ENCODE measurements at regions not wholly inside any gene's neighbourhood (a gene's known extent, or its start where the extent isn't known, plus 50 kb on each side); places are given as distances from the start of the nearest gene placed in this dataset.
A peak's percentile ranks its signal among the peaks of the same experiment; 100 is the strongest.

DNA sequence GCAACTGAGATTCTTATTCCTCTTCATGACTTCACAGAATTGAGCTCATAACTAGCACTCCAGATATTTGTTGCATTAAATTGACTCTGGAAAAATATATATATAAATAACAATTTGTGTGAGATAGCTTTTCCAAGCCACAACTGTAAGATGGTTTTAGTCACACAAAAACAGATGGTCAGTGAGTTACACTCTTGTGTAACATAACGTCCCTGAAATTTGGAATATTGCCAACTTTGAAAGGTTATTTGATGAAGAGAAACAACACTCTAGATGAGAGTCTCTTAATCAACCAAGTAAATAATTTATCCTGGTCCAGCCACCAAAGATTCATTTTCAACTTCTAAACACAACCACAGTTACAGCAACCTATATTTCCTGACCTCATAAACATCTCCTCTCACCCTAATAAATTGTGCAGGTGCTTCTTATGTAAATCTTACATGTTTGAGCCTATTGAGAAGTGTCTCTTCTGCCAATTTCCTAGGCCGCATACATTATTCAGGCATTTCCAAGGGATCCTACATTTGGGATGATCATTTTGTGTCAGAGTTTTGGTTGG is 84.9 kb upstream of the ACP3 start:
- no peaks in the 10 kb centered on the region for H3K27me3 ChIP-seq (replicated peaks)
- no peak overlapping the region for H3K4me3 ChIP-seq
- H3K4me1 ChIP-seq (replicated peaks) = no peaks in the 10 kb centered on the region
- H3K9me3 ChIP-seq (replicated peaks) = no peaks in the 10 kb centered on the region
- H3K36me3 ChIP-seq = no peaks in the 10 kb centered on the region
- H3K27ac ChIP-seq = no peak overlapping the region
- no peak for DNase-seq (ENCODE audit: low read depth in 1 of 2, low spot score in 2 of 2)

DNA sequence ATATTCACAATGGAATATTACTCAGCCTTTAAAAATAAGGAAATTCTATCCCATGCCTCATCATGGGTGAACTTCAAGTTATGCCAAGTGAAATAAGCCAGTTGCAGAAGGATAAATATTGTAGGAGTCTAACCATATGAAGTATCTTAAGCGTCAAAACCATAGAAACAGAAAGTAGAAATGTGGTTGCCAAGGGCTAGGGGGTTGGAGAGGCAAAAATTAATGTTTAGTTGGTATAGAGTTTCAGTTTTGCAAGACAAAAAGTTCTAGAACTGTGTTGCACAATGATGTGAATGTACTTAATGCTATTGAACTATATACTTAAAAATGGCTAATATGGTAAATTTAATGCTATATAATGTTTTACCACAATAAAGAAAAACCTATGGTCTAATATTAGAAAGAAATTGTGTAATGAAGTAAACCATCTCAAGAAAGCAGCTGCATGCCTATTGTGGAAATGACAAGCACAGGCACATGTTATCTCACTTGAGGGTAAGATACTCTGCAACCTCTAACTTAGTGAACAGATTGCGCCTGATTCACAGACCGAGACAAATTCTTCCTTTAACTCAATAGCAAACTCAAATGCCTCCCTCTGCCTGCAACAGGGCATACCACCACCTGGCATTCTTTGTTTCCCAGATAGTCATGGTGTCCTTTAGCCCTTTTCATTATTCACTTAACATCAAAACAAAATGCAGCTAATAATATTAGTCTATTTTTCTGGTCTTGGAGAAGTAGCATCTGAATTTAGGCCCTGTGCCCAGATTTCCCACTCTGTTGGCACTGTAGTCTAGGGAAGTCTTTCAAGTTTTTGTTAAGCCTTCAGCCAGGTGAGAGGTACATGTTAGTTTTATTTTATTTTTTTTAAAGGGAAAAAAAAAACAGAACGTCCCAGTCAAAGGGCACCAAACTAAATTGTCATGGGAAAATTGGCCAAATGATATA is 80.2 kb upstream of the ACP3 start:
- Histone ChIP-seq H3K27me3 (replicated peaks) (0 out of 2 replicates have a peak, but pooled peaks cover 3% of the 10 kb centered on the region), H3K36me3 (no peaks in the 10 kb centered on the region), H3K4me1 (replicated peaks) (no peaks in the 10 kb centered on the region), H3K4me3 (no peak overlapping the region), H3K9me3 (replicated peaks) (no peaks in the 10 kb centered on the region), H3K27ac (no peak overlapping the region)
- no peak for DNase-seq (ENCODE audit: low read depth in 1 of 2, low spot score in 2 of 2)

DNA sequence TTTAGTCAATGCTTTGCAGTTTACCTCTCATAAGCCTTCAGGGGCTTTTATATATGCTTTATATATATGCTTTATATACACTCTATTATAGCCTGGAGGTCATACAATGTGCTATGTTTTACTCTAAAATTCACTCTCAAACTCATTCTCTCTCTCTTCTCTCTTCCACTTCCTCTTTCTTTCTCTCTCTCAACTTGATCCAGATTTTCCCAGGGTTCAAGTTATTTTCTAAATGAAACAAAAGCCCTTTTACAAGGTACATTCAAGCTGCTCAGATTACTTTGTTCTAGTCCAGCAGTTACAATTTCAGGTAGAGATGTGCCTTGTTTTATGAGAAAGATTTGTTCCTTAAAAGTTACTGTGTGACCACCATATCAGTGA is 79.6 kb upstream of the ACP3 start:
- H3K4me1 ChIP-seq (replicated peaks) = no peaks in the 10 kb centered on the region
- H3K36me3 ChIP-seq = no peaks in the 10 kb centered on the region
- no peak for DNase-seq (ENCODE audit: low read depth in 1 of 2, low spot score in 2 of 2)
- H3K27ac ChIP-seq = no peak overlapping the region
- H3K9me3 ChIP-seq (replicated peaks) = no peaks in the 10 kb centered on the region
- H3K27me3 ChIP-seq (replicated peaks) = 0 out of 2 replicates have a peak, but pooled peaks cover 3% of the 10 kb centered on the region
- H3K4me3 ChIP-seq = no peak overlapping the region

DNA sequence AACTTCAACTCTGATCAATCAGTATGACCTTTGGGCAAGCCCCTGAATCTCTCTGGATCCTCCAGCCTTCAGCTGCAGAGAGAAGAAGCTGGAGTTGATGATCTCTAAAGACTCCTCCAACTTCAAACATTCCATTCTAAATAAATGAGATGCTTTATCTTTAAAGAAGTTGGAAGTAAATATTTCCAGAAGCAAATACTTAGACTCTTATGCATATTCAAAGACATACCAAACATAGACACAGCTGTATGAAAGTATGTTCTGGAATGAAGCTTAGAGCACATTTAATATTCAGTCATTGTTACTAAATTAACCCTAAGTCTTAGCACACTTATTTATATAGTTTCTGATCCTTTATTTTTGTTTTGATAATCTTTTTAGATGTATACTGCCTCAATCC is 77.6 kb upstream of the ACP3 start:
- H3K27me3 ChIP-seq (replicated peaks) = peaks cover 3% of the 10 kb centered on the region; the same call in 1 of the 2 replicates
- H3K27ac ChIP-seq = no peak overlapping the region
- H3K4me1 ChIP-seq (replicated peaks) = no peaks in the 10 kb centered on the region
- no peak for DNase-seq (ENCODE audit: low read depth in 1 of 2, low spot score in 2 of 2)
- no peaks in the 10 kb centered on the region for H3K9me3 ChIP-seq (replicated peaks)
- no peaks in the 10 kb centered on the region for H3K36me3 ChIP-seq
- H3K4me3 ChIP-seq = no peak overlapping the region

DNA sequence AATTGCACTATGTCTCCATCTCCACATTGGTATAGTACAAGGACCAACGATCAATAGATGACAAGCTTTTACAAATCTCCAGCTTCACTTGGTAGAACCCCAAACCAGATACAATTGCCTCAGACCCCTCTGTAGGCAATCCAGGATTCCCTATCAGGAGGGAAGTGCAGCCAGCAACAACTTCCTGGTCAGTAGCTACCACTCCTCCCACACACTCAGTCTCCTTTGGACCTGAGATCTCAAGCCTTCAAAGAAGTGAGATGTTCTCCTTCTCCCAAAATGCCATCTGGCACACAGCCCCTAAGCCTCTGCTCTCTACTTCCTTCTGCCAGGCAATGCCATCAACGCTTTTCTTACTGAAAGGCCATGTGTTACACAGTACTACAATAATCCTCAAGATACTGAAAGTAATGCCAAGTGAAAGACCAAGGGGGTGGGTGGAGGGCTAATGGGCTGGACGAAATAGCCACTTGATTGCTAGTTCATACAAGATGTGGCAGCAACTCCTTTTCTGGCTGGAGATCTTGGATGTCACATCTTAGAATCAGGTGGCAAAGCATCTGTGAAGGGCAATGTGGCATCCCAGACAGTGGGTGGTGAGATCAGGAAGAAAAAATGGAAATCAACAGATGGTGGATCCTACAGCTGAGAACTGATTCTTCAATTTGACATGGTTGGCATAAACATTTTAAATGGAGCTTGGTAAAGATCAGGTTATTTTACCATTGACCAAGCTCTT is 75.3 kb upstream of the ACP3 start:
- Histone ChIP-seq H3K27ac (no peak overlapping the region), H3K9me3 (replicated peaks) (no peaks in the 10 kb centered on the region), H3K4me3 (no peak overlapping the region), H3K36me3 (no peaks in the 10 kb centered on the region), H3K4me1 (replicated peaks) (no peaks in the 10 kb centered on the region), H3K27me3 (replicated peaks) (peaks cover 3% of the 10 kb centered on the region; the same call in 1 of the 2 replicates)
- DNase-seq (ENCODE audit: low read depth in 1 of 2, low spot score in 2 of 2) = no peak

DNA sequence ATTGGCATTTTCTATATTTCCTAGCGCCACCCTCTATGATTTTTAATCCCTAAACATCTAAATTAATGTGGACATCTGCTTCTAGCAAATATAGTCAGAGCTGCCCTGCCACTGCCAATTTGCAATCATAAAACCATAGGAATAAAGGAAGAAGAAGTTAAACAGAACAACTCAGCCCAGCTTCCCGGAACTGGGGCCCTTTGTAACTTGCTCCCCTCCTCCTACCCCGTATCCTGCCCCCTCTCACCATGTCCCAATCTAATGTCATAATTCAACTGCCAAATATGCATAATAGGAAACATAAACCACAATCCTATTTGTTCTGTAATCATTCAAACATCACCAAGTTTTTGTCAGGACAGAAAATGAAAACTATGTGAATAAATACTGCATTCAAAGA is 74.4 kb upstream of the ACP3 start:
- DNase-seq (ENCODE audit: low read depth in 1 of 2, low spot score in 2 of 2) = no peak

DNA sequence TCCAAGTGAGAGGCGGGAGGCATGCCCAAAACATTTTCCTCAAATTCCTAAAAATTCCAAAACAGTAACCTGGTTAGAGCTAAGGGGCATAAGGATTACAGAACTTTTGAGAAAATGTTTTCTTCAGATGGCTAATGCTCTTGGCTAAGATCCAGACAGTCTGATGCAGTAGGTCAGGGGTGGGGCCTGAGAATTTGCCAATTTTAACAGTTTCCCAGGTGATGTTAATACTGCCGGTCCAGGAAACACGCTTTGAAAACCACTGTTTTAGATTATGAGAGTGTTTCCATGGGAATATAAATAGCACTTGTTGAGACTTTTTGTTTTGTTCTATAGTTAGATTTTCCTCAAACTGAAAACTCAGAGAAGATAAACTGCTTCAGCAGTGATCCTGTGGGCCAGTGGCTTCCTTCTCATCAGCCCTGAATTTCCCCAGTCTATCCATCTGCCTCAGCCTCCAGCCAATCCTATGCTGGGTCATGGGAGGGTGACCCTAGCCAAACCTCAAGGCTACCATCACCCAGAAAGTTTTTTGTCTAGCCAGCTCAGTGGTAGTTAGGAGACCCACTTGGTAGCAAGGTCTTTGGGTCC is 71.6 kb upstream of the ACP3 start:
- DNase-seq (ENCODE audit: low read depth in 1 of 2, low spot score in 2 of 2) = no peak
- Histone ChIP-seq H3K27me3 (replicated peaks) (no peaks in the 10 kb centered on the region; the same call in 1 of the 2 replicates), H3K36me3 (no peaks in the 10 kb centered on the region), H3K4me3 (no peak overlapping the region), H3K27ac (no peak overlapping the region), H3K9me3 (replicated peaks) (no peaks in the 10 kb centered on the region), H3K4me1 (replicated peaks) (no peaks in the 10 kb centered on the region)

More for the DNA sequence above, 74.4 kb upstream of the ACP3 start:
- Histone ChIP-seq H3K4me3 (no peak overlapping the region), H3K27me3 (replicated peaks) (peaks cover 3% of the 10 kb centered on the region; the same call in 1 of the 2 replicates), H3K27ac (no peak overlapping the region), H3K9me3 (replicated peaks) (no peaks in the 10 kb centered on the region), H3K4me1 (replicated peaks) (no peaks in the 10 kb centered on the region), H3K36me3 (no peaks in the 10 kb centered on the region)

DNA sequence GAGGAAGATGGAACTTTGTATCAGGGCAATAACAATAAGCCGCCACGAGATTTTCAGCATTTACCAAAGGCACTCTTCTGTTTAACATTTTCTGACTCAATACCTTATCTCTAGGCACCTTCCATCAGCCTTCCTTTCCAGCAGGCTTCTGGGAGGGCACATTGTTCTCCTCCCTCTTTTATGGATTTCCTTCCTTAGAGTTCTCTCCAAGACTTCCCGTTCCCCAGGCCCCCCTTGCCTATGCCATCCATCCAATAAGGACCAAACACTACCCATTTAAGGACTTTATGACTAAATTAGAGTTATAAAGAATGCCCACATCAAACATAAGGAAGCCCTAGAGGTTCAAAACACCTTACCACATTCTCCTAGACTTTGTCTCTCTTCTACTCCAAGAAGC is 71.0 kb upstream of the ACP3 start:
- H3K9me3 ChIP-seq (replicated peaks) = no peaks in the 10 kb centered on the region

DNA sequence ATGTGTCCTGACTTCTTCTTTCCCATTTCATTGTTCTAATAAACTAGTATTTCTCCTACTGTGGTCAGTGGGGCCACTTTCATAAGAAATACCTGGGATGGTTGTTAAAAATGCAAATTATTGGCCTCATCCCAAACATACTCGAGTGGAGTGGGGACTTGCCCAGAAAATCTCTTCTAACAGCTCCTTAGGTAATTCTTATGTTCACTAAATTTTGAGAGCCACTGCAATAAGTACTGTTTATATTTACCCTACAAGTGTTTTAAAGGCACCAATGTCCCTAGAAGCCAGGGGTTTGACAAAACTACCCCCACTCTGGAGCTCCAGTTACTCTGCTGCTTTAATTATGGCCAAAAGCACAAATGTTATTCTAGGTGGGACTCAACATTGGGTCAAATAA is 70.0 kb upstream of the ACP3 start:
- Histone ChIP-seq H3K9me3 (replicated peaks) (no peaks in the 10 kb centered on the region), H3K36me3 (no peaks in the 10 kb centered on the region), H3K27me3 (replicated peaks) (no peaks in the 10 kb centered on the region; the same call in 1 of the 2 replicates), H3K4me1 (replicated peaks) (no peaks in the 10 kb centered on the region), H3K4me3 (no peak overlapping the region), H3K27ac (no peak overlapping the region)
- DNase-seq (ENCODE audit: low read depth in 1 of 2, low spot score in 2 of 2) = no peak

More for the DNA sequence above, 71.0 kb upstream of the ACP3 start:
- no peak for DNase-seq (ENCODE audit: low read depth in 1 of 2, low spot score in 2 of 2)
- no peaks in the 10 kb centered on the region for H3K36me3 ChIP-seq
- no peak overlapping the region for H3K27ac ChIP-seq
- H3K27me3 ChIP-seq (replicated peaks) = no peaks in the 10 kb centered on the region; the same call in 1 of the 2 replicates
- H3K4me1 ChIP-seq (replicated peaks) = no peaks in the 10 kb centered on the region
- H3K4me3 ChIP-seq = no peak overlapping the region

DNA sequence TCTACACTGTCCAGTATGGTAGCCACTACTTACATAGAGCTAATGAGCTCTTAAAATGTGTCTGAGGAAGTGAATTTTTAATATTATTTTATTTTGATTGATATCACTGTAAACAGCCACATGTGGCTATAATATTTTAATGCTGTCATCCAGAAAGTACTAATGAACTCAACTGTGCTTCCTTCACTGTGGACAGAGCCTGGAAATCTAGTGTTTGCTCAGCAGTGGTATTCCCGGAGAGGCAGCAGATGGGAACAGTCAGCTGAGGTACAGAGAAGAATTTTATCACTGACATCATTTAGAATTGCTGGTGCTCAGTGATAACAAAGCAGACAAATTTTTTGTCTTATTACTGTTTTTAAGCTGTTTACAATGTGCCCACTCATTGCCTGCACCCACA is 68.7 kb upstream of the ACP3 start:
- no peaks in the 10 kb centered on the region for H3K9me3 ChIP-seq (replicated peaks)
- H3K4me1 ChIP-seq (replicated peaks) = no peaks in the 10 kb centered on the region
- H3K36me3 ChIP-seq = no peaks in the 10 kb centered on the region
- H3K4me3 ChIP-seq = no peak overlapping the region
- no peaks in the 10 kb centered on the region for H3K27me3 ChIP-seq (replicated peaks)
- no peak for DNase-seq (ENCODE audit: low read depth in 1 of 2, low spot score in 2 of 2)
- no peak overlapping the region for H3K27ac ChIP-seq

DNA sequence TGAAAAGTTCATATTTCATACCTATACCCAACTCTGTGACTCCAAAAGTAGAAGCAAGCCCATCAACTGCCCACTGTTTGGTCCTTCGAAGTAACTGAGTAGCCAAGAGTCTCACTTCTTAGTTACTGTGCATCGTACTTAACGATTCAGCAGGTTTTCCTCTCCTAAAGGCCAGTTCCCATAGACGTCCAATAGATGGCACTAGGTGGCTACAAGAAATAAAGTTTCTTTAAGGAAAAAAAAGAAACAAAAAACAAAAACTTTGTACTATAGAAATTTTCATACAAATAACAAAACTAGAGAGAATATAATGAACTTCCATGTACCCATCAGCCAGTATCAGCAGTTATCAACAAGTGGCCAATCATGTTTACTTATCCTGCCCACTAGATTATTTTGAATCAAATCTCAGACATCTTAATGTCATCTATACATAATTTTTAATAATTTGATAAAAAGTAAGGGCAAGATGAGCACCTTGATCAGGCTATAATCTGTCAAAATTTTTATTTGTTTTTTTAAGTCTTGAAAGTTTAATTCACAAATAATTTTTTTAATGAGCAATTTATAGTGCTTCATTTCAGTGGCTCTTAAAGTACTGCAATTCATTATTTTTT is 63.8 kb upstream of the ACP3 start:
- Histone ChIP-seq H3K9me3 (replicated peaks) (no peaks in the 10 kb centered on the region), H3K27me3 (replicated peaks) (no peaks in the 10 kb centered on the region), H3K27ac (no peak overlapping the region), H3K4me1 (replicated peaks) (peaks cover 16% of the 10 kb centered on the region), H3K36me3 (no peaks in the 10 kb centered on the region), H3K4me3 (no peak overlapping the region)
- peak in 1 of 2 experiments; percentile 27 for DNase-seq (ENCODE audit: low read depth in 1 of 2, low spot score in 2 of 2)

DNA sequence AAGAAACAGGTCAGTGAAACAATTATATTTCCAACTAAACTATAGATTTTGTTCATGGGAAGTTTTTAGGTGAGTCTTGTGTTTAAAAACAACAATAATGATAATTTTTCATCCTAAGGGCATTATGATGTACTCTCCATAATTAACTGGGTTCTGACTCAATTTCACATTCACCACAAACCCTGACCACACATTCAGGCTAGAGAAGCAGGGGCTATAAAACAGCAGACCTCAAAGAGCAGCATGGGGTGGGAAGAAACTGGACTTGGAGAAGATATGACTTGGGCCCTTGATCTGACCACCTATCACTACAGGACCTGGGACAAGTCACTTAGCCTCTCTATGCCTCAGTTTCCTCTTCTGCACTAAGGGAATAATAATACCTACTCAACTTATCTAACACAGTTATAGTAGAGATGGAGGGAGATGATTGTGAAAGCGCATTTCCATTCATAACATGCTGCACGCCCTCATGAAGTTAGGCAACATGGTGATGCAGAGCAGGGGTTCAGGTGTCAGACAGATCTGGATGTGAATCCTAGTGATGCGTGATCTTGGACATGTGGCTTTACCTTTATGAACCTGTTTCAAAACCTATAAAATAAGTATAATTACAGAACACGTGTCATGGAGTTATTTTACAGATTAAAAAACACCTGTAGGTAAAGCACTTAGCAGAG is 63.0 kb upstream of the ACP3 start:
- H3K4me3 ChIP-seq = no peak overlapping the region
- no peak for DNase-seq (ENCODE audit: low read depth in 1 of 2, low spot score in 2 of 2)
- no peaks in the 10 kb centered on the region for H3K9me3 ChIP-seq (replicated peaks)
- H3K27me3 ChIP-seq (replicated peaks) = no peaks in the 10 kb centered on the region
- no peak overlapping the region for H3K27ac ChIP-seq
- no peaks in the 10 kb centered on the region for H3K36me3 ChIP-seq
- H3K4me1 ChIP-seq (replicated peaks) = peaks cover 16% of the 10 kb centered on the region

Data from SJSA1 (cell line).